ENCODE measurements at regions not wholly inside any gene's neighbourhood (a gene's known extent, or its start where the extent isn't known, plus 50 kb on each side); places are given as distances from the start of the nearest gene placed in this dataset.

- ChIA-PET POLR2A (no interaction called here), CTCF (no interaction called here)
- no peak overlapping the region for H3K27ac Mint-ChIP-seq (ENCODE audit: unreplicated experiment)
- peaks cover 34% of the 10 kb centered on the region for H3K27me3 Mint-ChIP-seq (ENCODE audit: insufficient read depth, unreplicated experiment)
- Histone ChIP-seq H3K4me1 (no peaks in the 10 kb centered on the region), H3K4me3 (ENCODE audit: low read depth, low read length) (no peak overlapping the region), H3K36me3 (ENCODE audit: control insufficient read depth, insufficient read depth, low read length) (no peaks in the 10 kb centered on the region), H3K27me3 (replicated peaks; ENCODE audit: control insufficient read depth, insufficient read depth, low read length) (no peaks in the 10 kb centered on the region; the same call in none of the 2 replicates), H3K9me3 (no peaks in the 10 kb centered on the region)
- no peaks in the 10 kb centered on the region for H3K9me3 Mint-ChIP-seq (ENCODE audit: unreplicated experiment)
- DNase-seq, result no peak
- TF ChIP-seq CTCF (IDR thresholded peaks at IDR 0.05; ENCODE audit: insufficient read depth in 1 of 2, low read depth in 1 of 2, low read length in 1 of 2, severe bottlenecking in 1 of 2, unreplicated experiment in 1 of 2), result no peak
- no TSS peak for BruUV-seq (replicated peaks)
- intact Hi-C loops (cut with micrococcal nuclease; ENCODE audit: unreplicated experiment), result no loop called here
- H3K4me3 Mint-ChIP-seq (ENCODE audit: unreplicated experiment), result no peak overlapping the region
- no peaks in the 10 kb centered on the region for H3K36me3 Mint-ChIP-seq (ENCODE audit: insufficient read depth, unreplicated experiment)
- no peaks in the 10 kb centered on the region for H3K4me1 Mint-ChIP-seq (ENCODE audit: low read depth, unreplicated experiment)
Observed at GRCh38 chr15:98536976-98537375, 111.4 kb upstream of the IGF1R start.

- Histone ChIP-seq H3K9me3 (no peaks in the 10 kb centered on the region), H3K4me3 (ENCODE audit: low read depth, low read length) (no peak overlapping the region), H3K36me3 (ENCODE audit: control insufficient read depth, insufficient read depth, low read length) (no peaks in the 10 kb centered on the region), H3K4me1 (no peaks in the 10 kb centered on the region), H3K27me3 (replicated peaks; ENCODE audit: control insufficient read depth, insufficient read depth, low read length) (no peaks in the 10 kb centered on the region; the same call in none of the 2 replicates)
- Mint-ChIP-seq H3K27ac (ENCODE audit: unreplicated experiment) (no peak overlapping the region), H3K4me1 (ENCODE audit: low read depth, unreplicated experiment) (no peaks in the 10 kb centered on the region), H3K36me3 (ENCODE audit: insufficient read depth, unreplicated experiment) (no peaks in the 10 kb centered on the region), H3K27me3 (ENCODE audit: insufficient read depth, unreplicated experiment) (peaks cover 34% of the 10 kb centered on the region), H3K4me3 (ENCODE audit: unreplicated experiment) (no peak overlapping the region), H3K9me3 (ENCODE audit: unreplicated experiment) (no peaks in the 10 kb centered on the region)
- intact Hi-C loops (cut with micrococcal nuclease; ENCODE audit: unreplicated experiment), result no loop called here
- DNase-seq, result no peak
- BruUV-seq (replicated peaks), result no TSS peak
- CTCF ChIA-PET, result no interaction called here
- POLR2A ChIA-PET, result no interaction called here
- no peak for TF ChIP-seq CTCF (IDR thresholded peaks at IDR 0.05; ENCODE audit: insufficient read depth in 1 of 2, low read depth in 1 of 2, low read length in 1 of 2, severe bottlenecking in 1 of 2, unreplicated experiment in 1 of 2)
Observed at GRCh38 chr15:98537516-98538060, 110.8 kb upstream of the IGF1R start.

- H3K27me3 ChIP-seq (replicated peaks; ENCODE audit: control insufficient read depth, insufficient read depth, low read length), result no peaks in the 10 kb centered on the region; the same call in none of the 2 replicates
- no peak for TF ChIP-seq CTCF (IDR thresholded peaks at IDR 0.05; ENCODE audit: insufficient read depth in 1 of 2, low read depth in 1 of 2, low read length in 1 of 2, severe bottlenecking in 1 of 2, unreplicated experiment in 1 of 2)
- ChIA-PET POLR2A (no interaction called here), CTCF (no interaction called here)
- no peak for DNase-seq
- no peaks in the 10 kb centered on the region for H3K9me3 ChIP-seq
- Mint-ChIP-seq H3K9me3 (ENCODE audit: unreplicated experiment) (no peaks in the 10 kb centered on the region), H3K27ac (ENCODE audit: unreplicated experiment) (no peak overlapping the region), H3K36me3 (ENCODE audit: insufficient read depth, unreplicated experiment) (no peaks in the 10 kb centered on the region), H3K4me3 (ENCODE audit: unreplicated experiment) (no peak overlapping the region), H3K4me1 (ENCODE audit: low read depth, unreplicated experiment) (no peaks in the 10 kb centered on the region), H3K27me3 (ENCODE audit: insufficient read depth, unreplicated experiment) (peaks cover 29% of the 10 kb centered on the region)
- no TSS peak for BruUV-seq (replicated peaks)
- intact Hi-C loops (cut with micrococcal nuclease; ENCODE audit: unreplicated experiment), result no loop called here
- no peaks in the 10 kb centered on the region for H3K4me1 ChIP-seq
- H3K36me3 ChIP-seq (ENCODE audit: control insufficient read depth, insufficient read depth, low read length), result no peaks in the 10 kb centered on the region
- no peak overlapping the region for H3K4me3 ChIP-seq (ENCODE audit: low read depth, low read length)
Observed at GRCh38 chr15:98541519-98541918, 106.8 kb upstream of the IGF1R start.

Data from Caco-2 (cell line).